Activated gamma-delta T cell treated with anti-CD3 and anti-CD28 coated beads, Interleukin-2, amount 50 U/mL, for 16 hours (primary cell): ENCODE measurements at regions not wholly inside any gene's neighbourhood (a gene's known extent, or its start where the extent isn't known, plus 50 kb on each side); places are given as distances from the start of the nearest gene placed in this dataset.
"Not testable (repeated sequence)": the region's sequence is repeated elsewhere in the genome, so short reads cannot be mapped to it uniquely, and the experiment has no call there.

Experiments used
- DNase-seq: peaks from one replicate; pipeline ENCODE4 v3.0.0-alpha.2; 2020; ENCODE audit warnings: low read depth

DNA sequence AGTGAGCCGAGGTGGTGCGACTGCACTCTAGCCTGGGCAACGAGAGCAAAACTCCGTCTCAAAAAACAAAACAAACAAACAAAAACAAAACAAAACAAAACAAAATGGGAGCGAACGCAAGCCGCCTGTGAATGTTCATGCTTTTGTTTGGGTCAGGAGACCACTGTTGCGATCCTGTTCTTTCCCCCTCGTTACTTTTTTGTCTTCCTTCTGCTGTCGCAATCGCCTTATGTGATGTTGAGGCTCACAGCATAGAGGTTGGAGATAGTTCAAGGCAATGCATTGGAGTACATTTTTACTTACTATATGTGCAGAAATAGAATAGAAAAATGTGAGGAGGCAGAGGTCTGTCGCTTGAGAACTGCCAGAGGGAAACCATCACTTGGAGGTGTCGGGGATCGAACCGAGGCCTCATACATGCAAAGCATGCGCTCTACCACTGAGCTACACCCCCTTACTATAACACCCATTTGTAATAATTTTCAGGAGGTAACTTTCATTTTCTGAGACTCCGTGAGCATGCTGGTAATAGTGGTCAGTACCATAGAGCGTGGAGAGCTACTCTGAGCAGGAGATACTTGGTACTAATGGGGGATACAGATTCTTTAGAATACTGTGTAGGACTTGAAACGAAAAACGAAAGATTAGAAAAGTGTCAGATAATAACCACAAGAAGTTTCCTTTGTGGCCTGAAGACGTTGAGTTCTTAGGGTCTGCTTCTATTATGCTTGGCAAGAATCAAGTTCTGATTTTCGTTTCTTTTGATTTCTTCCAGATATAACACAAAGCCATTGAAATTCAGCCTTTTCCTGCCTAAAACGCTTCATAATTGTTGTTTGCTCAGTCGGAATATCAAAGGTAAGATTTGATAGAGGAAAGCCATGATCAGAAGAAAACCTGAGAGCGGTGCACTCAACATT, 121.1 kb downstream of the TRIM27 start:
- DNase-seq: no peak

DNA sequence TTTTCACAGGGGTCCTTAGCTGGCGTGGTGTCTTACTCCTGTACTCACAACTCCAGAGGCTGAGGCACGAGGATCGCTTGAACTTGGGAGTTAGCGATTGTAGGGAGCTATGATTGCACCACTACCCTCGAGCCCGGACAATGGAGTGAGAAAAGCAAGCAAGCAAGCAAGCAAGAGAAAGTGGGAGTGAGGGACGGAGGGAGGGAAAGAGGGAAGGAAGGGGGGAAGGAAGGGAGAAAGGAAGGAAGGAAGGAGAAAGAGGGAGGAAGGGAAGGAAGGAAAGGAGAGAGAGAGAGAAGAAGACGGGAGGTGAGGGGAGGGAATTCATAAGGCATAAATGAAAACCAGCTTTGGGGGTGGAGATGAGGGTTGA, 120.5 kb downstream of the TRIM27 start:
- no peak for DNase-seq

DNA sequence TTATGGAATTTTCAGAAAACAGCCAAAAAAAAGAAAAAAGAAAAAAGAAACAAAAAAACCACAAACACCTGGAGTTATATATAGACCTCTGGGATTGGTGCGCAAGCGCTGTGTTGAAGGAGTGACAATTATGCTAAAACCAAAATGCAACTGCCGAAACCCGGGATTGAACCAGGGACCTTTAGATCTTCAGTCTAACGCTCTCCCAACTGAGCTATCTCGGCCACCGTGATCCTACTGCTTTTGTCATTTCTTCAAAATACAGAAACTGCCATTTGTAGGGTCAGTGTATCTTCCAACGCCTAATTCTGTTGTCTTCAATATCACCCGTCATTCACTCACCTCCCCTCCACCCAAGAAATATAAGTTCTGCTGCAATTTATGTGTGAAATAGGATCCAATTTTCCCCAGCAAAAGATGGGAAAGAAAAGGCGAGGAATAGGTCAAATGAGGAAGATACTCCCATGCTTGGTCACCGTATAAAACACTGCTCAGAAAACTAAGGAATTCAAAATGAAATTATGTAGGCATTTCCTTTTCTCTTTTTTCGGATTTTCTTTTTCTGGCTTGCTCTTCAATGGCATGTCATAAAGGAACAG, 116.0 kb downstream of the TRIM27 start:
- no peak for DNase-seq

DNA sequence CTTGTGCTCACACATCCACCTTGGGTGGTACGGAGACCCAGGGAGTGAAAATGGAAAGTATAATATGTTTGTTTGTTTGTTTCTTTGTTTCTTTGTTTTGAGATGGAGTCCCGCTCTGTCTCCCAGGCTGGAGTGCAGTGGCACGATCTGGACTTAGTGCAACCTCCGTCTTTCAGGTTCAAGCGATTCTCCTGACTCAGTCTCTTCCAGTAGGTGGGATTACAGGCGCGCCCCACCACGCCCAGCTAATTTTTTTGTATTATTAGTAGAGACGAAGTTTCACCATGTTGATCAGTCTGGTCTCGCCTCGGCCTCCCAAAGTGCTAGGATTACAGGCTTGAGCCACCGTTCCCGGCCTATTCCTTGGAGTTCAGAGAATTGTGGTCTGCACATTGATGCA, 115.4 kb downstream of the TRIM27 start:
- no peak for DNase-seq

DNA sequence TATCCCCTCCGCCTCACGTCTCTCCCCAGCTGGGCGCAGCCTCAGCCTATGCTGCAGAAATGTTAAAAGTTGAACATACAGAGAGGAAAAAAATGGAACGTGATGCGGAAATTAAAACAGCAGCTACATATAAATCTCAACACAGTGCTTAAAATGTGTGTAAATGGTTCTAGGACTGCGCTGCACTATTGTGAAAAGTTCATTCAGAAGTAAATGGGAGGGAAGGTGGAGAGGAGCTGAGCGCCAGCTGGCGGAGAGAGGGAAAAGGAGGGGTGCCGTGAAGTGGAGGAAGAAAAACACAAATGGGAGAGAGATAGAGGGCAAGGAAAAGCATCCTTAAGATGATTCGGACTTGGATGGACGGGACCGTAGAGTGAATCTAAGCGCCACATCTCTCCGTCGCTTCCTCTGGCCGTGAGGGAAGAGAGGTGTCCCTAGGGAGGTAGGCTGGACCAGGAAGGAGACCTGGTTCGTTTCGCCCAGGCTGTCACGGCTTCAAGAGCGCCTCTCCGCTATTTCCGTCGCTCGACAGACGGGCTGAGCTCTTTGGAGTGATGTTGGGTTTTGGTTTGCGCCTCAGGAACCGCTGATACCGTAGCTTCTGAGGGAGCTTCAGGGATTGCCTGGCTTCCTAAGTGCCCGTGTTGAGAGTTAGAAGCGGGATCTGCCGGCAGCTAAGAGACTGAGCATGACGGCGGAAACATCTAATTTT, 113.7 kb downstream of the TRIM27 start:
- no peak for DNase-seq

DNA sequence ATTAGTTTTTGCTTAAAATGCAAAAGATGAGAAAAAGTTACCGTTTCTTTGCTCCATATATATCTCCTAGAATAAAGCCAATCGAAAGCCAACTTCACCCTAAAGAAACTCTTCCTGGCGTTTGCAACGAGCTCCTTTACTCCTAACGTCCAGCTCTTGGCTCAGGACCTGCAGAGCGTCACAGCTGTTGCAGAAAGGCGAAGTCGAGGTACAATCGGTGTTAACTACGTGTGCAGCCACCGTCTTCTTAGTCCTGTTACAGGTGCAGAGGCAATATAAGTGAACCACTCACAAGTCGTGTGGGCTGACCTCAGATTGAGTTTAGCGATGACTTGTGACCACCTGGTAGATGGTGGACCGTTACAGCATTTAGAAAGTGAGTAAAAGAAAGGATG, 113.1 kb downstream of the TRIM27 start:
- DNase-seq: no peak

DNA sequence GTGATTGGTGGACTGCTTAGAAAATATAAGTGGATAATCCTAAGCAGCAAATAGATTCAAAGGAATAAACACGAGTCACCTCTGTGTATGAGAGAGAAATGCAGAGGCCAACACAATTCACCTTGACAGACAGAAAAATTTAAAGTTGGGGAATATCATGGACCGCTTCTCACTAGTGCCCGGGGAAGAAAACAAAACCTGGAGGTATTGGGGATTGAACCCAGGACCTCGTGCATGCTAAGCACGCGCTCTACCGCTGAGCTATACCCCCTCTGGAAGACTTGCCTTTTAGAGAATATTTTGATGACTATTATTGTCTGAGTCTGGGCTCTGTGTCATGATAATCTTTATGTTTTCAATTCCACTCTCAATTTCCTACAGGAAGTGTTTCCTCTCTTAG, 111.9 kb downstream of the TRIM27 start:
- DNase-seq: no peak

DNA sequence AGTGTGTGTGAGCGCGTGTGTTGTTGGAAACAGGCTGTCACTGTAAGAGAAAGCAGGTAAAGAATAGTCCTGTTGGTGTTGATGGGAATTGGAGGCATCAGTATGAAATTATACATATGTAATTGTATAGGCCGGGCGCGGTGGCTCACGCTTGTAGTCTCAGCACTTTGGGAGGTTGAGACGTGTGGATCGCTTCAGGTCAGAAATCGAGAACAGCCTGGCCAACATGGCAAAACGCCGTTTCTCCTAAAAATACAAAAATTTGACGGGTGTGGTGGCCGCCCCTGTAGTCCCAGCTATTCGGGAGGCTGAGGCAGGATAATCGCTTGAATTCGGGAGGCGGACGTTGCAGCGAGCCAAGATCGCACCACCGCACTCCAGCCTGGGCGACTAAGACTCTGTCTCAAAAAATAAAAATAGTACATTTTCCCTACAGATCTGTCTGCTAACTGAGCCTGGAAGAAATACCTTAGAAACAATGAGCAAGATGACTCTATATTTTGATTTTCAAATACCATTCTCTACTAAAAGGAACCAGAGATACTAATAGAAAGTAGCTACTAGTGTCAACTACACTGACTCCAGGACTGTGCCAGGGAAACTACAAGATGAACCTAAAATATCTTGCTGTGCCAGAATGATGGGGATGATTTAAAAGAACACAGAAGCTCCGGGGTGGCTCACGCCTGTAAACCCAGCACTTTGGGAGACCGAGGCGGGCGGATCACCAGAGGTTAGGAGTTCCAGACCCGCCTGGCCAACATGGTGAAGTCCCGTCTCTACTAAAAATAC, 110.8 kb downstream of the TRIM27 start:
- no peak for DNase-seq

DNA sequence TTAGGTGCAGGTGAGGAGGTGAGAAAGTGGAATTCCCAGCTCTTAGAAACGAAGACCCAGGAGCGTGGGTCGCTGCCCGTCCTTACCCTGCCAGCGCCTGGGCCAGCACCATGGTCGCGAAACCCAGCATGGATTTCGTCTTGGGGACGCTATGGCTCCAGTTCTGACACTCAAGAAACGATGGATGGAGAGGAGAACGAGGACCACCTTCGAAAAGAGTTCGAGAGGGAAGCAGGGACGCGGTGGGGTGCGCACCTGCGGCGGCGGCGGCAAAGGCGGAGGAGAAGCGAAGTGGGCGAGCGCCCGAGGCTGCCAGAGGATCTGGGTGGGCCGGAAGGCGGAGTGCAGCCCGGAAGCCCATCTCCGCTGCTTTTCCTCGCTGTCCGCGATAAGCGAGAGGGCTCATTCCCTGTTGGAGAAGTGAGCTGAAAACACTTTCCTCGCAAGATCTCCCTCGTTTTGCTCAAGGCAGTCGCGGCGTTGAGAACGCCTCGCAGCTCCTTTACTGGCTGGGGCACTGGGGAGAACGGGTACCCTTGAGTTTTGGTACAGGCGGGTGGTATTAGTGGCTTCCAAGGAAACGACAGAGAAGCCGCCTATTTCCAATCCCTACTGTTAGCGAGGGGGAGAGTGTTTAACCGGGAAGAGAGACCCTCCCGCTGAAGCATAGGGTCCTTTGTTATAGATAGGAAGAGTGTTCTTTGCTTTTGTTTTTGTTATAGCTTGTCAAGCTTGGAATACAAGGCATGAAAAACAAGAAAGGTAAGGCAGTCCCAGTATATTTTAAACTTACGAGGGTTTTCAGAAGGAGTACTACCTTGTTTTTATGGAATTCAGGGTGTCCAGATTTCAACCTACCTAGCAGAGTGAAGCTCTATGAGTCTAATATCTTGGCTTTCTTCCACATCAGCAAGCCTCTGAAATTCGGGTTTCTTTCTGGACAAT, 109.5 kb downstream of the TRIM27 start:
- no peak for DNase-seq

DNA sequence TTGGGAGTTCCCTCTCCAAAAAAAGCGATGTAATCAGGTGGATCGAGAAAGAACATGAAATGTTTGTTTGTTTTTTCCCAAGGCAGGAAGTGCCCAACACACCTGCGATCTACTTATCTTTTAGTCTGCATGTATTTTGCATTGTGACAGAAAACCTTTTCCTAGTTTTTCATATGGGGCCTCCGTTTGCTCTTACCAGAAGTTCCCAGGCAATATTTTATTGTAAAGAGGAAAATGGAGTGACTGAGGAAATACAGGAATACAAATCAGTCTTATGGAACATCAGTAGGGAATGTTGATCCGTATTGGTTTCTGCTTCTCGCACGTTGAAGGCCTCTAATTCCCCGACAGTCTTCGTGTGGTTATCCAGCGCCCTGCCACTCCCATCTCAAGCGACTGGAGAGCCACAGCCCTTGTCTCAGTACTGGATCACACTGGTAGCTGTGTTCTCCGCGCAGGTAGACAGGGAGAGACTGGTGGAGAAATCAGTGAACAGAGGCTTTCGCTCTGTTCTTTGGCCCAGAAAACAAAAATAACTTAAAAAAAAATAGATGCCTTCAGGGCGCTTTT, 107.4 kb downstream of the TRIM27 start:
- DNase-seq: no peak

DNA sequence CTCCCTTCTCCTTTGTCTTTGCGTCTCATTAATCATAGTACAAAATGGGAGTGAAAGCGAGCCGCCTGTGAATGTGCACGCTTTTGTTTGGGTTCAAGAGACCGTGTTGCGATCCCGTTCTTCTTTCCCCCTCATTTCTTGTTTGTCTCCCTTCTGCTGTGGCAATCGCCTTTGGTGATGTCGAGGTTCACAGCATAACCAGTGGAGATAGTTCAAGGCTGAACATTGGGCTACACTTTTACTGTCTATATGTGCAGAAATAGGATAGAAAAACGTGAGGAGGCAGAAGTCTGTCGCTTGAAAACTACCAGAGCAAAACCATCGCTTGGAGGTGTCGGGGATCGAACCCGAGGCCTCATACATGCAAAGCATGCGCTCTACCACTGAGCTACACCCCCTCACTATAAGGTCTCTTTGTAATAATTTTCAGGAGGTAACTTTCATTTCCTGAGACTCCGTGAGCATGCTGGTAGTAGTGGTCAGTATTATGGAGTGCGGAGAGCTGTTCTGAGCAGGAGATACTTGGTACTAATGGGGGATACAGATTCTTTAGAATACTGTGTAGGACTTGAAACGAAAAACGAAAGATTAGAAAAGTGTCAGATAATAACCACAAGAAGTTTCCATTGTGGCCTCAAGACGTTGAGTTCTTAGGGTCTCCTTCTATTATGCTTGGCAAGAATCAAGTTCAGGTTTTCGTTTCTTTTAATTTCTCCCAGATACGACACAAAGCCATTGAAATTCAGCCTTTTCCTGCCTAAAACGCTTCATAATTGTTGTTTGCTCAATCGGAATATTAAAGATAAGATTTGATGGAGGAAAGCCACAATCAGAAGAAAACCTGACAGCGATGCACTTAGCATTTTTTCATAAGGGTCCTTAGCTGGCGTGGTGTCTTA, 106.6 kb downstream of the TRIM27 start:
- no peak for DNase-seq

DNA sequence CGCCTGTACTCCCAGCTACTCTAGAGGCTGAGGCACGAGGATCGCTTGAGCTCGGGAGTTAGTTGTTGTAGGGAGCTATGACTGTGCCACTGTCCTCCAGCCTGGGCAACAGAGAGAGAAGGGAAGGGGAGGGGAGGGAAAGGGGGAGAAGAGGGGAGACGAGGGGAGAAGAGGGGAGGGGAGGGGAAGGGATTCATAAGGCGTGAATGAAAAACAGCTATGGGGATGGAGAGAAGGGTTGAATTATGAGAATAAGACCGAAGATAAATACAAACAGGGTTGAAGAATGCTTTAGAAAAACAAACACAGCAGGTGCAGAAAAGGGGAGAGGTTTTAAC, 106.0 kb downstream of the TRIM27 start:
- DNase-seq: no peak

DNA sequence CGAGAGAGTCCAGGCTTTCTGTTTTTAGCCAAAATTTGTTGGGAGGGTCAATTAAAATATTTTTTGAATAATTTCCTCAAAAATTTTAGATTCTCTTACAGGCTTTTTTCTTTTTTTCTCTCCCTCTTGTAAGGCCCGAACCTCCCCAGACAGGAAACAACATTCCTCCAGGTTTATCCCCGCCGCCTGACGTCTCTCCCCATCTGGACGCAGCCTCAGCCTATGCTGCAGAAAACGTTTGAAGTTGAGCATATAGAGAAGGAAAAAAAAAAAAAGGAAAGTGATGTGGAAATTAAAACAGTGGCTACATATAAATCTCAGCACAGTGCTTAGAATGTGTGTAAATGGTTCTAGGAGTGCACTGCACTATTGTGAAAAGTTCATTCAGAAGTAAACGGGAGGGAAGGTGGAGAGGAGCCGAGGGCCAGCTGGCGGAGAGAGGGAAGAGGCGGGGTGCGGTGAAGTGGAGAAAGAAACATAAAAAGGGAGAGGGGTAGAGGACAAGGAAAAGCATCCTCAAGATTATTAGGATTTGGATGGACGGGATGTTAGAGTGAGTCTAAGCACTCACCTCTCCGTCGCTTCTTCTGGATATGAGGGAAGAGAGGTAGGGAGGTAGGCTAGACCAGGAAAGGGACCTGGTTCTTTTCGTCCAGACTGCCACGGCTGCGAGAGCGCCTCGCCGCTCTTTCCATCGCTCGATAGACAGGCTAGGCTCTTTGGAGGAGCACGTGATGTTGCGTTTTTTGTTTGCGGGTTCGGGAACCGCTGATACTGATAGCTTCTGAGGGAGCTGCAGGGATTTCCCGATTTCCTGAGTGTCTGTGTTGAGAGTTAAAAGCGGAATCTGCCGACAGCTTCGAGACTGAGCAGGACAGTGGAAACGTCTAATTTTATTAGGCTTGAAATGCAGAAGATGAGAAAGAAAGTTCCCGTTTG, 98.7 kb downstream of the TRIM27 start:
- no peak for DNase-seq

DNA sequence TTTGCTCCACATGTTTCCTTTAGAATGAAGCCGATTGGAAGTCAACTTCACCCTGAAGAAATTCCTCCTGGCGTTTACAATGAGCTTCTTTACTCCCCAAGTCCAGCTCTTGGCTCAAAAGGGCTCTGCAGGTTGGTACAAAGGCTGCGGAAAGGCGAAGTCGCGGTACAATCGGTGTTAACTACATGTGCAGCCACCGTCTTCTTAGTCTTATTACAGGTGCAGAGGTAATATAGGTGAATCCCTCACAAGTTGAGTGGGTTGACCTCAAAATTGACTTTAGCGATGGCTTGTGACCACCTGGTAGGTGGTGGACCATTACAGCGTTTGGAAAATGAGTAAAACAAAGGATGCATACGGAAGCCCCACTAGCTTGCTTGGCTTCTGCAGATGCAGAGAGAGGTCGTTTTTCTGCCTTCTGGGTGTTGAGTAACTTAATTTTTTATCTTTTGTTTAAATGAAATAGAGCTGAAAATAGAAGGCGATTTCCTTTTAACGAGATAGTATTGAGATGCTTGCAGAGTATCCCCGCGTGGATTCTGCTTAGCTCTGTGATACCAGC, 98.0 kb downstream of the TRIM27 start:
- no peak for DNase-seq

DNA sequence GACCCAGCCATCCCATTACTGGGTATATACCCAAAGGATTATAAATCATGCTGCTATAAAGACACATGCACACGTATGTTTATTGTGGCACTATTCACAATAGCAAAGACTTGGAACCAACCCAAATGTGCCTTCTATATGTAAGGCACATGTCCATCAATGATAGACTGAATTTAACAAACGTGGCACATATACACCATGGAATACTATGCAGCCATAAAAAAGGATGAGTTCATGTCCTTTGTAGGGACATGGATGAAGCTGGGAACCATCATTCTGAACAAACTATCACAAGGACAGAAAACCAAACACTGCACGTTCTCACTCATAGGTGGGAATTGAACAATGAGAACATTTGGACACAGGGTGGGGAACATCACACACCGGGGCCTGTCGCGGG, 92.1 kb downstream of the TRIM27 start:
- not testable (repeated sequence) for DNase-seq

DNA sequence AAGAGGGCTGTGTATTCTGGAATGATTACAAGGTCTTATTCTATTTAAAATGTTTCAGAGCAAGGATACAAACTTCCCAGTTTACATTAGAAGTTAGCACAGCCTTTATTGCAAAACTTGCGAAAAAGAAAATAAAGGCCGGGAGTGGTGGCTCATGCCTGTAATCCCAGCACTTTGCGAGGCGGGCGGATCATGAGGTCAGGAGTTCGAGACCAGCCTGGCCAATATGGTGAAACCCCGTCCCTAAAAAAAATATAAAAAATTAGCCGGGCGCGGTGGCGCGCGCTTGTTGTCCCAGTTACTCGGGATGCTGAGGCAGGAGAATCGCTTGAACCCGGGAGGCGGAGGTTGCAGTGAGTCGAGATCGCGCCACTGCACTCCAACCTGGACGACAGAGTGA, 87.1 kb downstream of the TRIM27 start:
- DNase-seq: not testable (repeated sequence)

DNA sequence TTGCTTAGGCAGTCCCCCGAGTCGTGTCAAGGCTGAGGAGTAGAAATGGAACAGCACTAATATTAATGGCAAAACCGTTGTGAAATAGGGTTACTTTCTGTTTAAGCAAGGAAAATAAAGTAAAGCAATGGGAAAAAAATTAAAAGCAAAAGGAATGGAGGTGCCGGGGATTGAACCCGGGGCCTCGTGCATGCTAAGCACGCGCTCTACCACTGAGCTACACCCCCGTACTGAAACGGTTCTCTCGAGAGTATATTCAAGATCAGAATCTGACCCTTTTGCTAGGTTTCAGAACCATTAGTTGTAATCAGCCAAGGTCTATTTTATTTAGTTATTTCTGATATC, 85.5 kb downstream of the TRIM27 start:
- DNase-seq: peak; percentile 64

DNA sequence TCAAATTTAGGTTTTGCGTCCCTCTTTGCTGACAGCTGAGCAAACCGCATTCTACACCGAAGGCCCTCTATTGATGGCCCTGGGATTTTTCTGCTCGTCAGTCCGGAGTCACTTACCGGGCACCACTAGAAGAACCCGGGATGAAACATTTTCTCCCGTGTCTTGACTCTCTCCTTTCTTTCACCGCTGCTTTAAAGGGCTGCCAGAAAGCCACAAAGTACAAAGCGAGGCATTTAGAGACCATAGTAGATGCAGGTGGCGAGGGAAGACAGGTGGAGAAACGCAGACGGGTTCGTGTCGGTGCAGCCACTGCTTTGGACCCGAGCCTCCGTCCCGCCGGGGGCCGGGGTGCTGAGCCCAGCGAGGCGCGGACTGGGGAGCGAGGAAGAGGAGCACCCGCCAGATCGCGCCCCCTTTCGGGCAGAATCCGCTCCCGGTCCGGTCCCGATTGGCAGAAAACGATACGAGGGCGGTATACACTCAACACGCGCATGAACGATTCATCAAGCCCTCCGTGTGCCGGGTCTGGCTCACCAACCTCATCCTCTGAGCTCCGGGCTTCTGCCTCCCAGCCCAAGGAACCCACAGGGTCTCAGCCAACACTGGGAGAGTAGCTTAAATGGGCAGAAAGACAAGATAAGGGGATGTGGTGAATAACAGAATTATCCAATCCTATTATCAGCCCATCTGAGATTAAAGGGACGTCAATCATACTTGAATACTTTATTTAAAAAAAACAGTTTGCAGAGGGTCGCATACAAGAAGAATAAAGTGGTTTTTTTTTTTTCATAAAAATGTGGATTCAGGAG, 84.9 kb downstream of the TRIM27 start:
- peak; percentile 76 for DNase-seq
